ENCODE measurements at regions not wholly inside any gene's neighbourhood (a gene's known extent, or its start where the extent isn't known, plus 50 kb on each side); places are given as distances from the start of the nearest gene placed in this dataset.

DNA sequence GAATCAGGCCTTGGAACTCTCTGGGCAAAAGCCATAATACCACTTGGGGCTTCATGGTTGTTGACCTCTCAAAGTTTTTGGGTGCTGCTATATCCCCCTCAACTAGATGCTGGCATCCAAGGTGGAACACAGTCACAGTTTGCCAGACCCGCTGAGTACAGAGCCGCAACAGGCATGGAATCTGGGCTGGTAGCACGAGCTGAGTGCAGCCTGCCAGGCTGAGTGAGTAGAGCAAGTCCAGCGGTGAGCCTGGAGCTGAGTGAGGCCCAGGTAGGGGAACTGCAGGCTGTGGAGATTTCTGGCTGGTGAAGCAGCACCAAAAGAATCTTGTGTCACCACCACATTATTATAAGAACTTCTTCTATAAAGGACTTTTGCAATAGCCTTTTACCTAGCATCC is 192.6 kb downstream of the PCDH17 start:
- Mint-ChIP-seq H3K4me3 (no peak overlapping the region), H3K27me3 (no peaks in the 10 kb centered on the region), H3K36me3 (no peaks in the 10 kb centered on the region), H3K4me1 (no peaks in the 10 kb centered on the region), H3K27ac (no peak overlapping the region), H3K9me3 (peaks cover 0 to 24% (median 11%) of the 10 kb centered on the region in 11 donors)
- ATAC-seq (no peak), DNase-seq (no peak)
- ChIA-PET POLR2A (no interaction called here), CTCF (no interaction called here)
- Histone ChIP-seq H3K27me3 (ENCODE audit: control insufficient read depth in 2 of 2, insufficient read depth in 2 of 2, low read length in 2 of 2) (no peaks in the 10 kb centered on the region), H3K36me3 (ENCODE audit: control insufficient read depth in 2 of 3, insufficient read depth in 3 of 3, low read length in 3 of 3) (no peaks in the 10 kb centered on the region), H3K9me3 (ENCODE audit: control insufficient read depth in 2 of 3, low read length in 3 of 3) (no peaks in the 10 kb centered on the region), H3K4me3 (ENCODE audit: low read length) (no peak overlapping the region), H3K4me1 (ENCODE audit: control insufficient read depth in 2 of 2, insufficient read depth in 2 of 2, low read length in 2 of 2) (no peaks in the 10 kb centered on the region), H3K27ac (ENCODE audit: low read depth, low read length) (no peak overlapping the region)
- intact Hi-C loops (cut with micrococcal nuclease), result no loop called here

DNA sequence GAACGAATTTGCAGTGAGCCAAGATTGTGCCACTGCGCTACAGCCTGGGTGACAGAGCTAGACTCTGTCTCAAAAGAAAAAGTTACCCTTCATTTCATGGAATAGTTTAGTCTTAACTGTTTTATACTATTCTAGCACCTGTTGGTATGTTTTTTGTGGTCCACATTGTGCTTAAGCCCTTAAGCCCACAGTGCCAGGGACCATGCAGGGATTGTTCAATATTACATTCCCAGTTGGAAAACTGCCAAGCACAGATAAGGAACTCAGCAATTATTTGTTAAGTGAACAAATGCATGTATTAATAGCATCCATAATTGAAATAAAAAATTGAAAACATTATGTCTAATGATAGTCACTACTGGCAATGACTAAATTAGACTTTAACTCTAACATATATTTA is 193.5 kb downstream of the PCDH17 start:
- DNase-seq (no peak), ATAC-seq (no peak)
- Histone ChIP-seq H3K27ac (ENCODE audit: low read depth, low read length) (no peak overlapping the region), H3K36me3 (ENCODE audit: control insufficient read depth in 2 of 3, insufficient read depth in 3 of 3, low read length in 3 of 3) (no peaks in the 10 kb centered on the region), H3K9me3 (ENCODE audit: control insufficient read depth in 2 of 3, low read length in 3 of 3) (no peaks in the 10 kb centered on the region), H3K4me1 (ENCODE audit: control insufficient read depth in 2 of 2, insufficient read depth in 2 of 2, low read length in 2 of 2) (no peaks in the 10 kb centered on the region), H3K4me3 (ENCODE audit: low read length) (no peak overlapping the region), H3K27me3 (ENCODE audit: control insufficient read depth in 2 of 2, insufficient read depth in 2 of 2, low read length in 2 of 2) (no peaks in the 10 kb centered on the region)
- CTCF ChIA-PET, result no interaction called here
- Mint-ChIP-seq H3K4me3 (no peak overlapping the region), H3K27ac (no peak overlapping the region), H3K9me3 (peaks cover 0 to 25% (median 12%) of the 10 kb centered on the region in 11 donors), H3K27me3 (no peaks in the 10 kb centered on the region), H3K4me1 (no peaks in the 10 kb centered on the region), H3K36me3 (no peaks in the 10 kb centered on the region)
- intact Hi-C loops (cut with micrococcal nuclease), result no loop called here
- POLR2A ChIA-PET, result interaction anchor here (1.1 kb wide), 1 partner anchor 12 kb away, joined by 3 read pairs; no protein-coding TSS in a partner anchor

DNA sequence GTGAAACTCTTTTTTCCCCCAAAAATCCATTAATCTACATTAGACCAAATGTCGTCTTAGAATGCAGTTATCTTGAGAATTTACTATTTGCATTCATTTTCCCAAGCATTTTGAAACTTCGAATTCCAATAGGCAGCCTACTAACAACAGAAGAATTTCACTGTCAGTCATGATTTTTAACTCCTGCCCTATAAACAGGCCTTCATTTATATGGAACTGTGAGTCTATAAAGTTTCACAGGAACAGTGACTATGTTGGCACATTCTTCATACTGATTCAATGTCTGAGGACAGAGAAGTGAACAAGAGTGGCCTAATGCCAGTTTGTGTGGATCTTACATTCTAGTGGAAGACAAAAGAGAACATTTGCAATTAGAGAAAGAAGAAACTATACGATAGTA is 198.0 kb downstream of the PCDH17 start:
- POLR2A ChIA-PET, result no interaction called here
- intact Hi-C loops (cut with micrococcal nuclease), result no loop called here
- peaks cover 1 to 38% (median 13%) of the 10 kb centered on the region in 11 donors for H3K9me3 Mint-ChIP-seq

DNA sequence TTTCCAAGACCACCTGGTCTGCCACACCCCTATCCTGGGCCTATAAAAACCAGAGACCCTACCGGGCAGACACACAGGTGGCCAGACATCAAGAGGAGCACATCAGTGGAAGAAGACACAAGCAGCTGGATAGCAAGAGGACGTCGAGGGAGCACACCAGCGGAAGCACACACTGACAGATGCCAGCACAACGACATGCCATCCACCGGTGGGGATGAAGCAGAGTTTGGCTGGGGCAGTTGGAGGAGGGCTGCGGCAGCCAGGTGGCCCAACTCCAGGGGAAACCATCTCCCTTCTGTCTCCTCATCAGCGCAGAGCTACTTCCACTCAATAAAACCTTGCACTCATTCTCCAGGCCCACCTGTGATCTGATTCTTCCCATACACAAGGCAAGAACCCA is 200.6 kb downstream of the PCDH17 start:
- no peaks in the 10 kb centered on the region for H3K36me3 Mint-ChIP-seq
- H3K9me3 Mint-ChIP-seq, result peaks cover 2 to 43% (median 8%) of the 10 kb centered on the region in 11 donors
- CTCF ChIA-PET, result no interaction called here
- no peaks in the 10 kb centered on the region for H3K27me3 ChIP-seq (ENCODE audit: control insufficient read depth in 2 of 2, insufficient read depth in 2 of 2, low read length in 2 of 2)
- H3K4me3 ChIP-seq (ENCODE audit: low read length), result no peak overlapping the region
- ATAC-seq (no peak), DNase-seq (no peak)
- no peaks in the 10 kb centered on the region for H3K27me3 Mint-ChIP-seq
- H3K4me3 Mint-ChIP-seq, result no peak overlapping the region
- H3K27ac Mint-ChIP-seq, result no peak overlapping the region
- POLR2A ChIA-PET, result no interaction called here
- no peaks in the 10 kb centered on the region for H3K4me1 Mint-ChIP-seq
- no peaks in the 10 kb centered on the region for H3K9me3 ChIP-seq (ENCODE audit: control insufficient read depth in 2 of 3, low read length in 3 of 3)
- no peaks in the 10 kb centered on the region for H3K4me1 ChIP-seq (ENCODE audit: control insufficient read depth in 2 of 2, insufficient read depth in 2 of 2, low read length in 2 of 2)
- H3K27ac ChIP-seq (ENCODE audit: low read depth, low read length), result no peak overlapping the region
- H3K36me3 ChIP-seq (ENCODE audit: control insufficient read depth in 2 of 3, insufficient read depth in 3 of 3, low read length in 3 of 3), result no peaks in the 10 kb centered on the region
- intact Hi-C loops (cut with micrococcal nuclease), result no loop called here

More for the DNA sequence above, 198.0 kb downstream of the PCDH17 start:
- no peak for DNase-seq
- Histone ChIP-seq H3K36me3 (ENCODE audit: control insufficient read depth in 2 of 3, insufficient read depth in 3 of 3, low read length in 3 of 3) (no peaks in the 10 kb centered on the region), H3K4me1 (ENCODE audit: control insufficient read depth in 2 of 2, insufficient read depth in 2 of 2, low read length in 2 of 2) (no peaks in the 10 kb centered on the region), H3K27ac (ENCODE audit: low read depth, low read length) (no peak overlapping the region), H3K27me3 (ENCODE audit: control insufficient read depth in 2 of 2, insufficient read depth in 2 of 2, low read length in 2 of 2) (no peaks in the 10 kb centered on the region), H3K4me3 (ENCODE audit: low read length) (no peak overlapping the region), H3K9me3 (ENCODE audit: control insufficient read depth in 2 of 3, low read length in 3 of 3) (no peaks in the 10 kb centered on the region)
- no peaks in the 10 kb centered on the region for H3K36me3 Mint-ChIP-seq
- H3K27me3 Mint-ChIP-seq, result no peaks in the 10 kb centered on the region
- no peak overlapping the region for H3K4me3 Mint-ChIP-seq
- ATAC-seq, result no peak
- CTCF ChIA-PET, result no interaction called here
- no peaks in the 10 kb centered on the region for H3K4me1 Mint-ChIP-seq
- H3K27ac Mint-ChIP-seq, result no peak overlapping the region

DNA sequence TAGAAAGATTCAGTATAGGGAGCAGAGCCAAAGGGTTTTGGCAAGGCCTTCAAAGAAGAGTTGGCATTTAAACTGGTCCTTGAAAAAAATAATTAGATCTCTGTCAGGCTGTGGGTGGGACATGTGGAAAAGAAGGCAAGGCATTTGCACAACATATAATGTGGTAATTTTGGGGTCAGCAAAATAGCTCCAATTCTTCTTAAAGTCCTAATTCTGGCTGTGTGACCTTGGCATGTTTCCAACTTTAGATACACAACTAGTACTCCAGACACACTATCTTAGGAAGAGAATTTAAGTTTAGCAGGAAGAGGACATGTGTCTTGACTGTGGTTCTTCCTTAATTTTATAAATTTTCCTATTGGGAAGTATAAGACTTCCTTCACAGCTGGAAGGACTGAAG is 206.3 kb downstream of the PCDH17 start:
- H3K36me3 Mint-ChIP-seq, result no peaks in the 10 kb centered on the region
- ChIA-PET CTCF (no interaction called here), POLR2A (no interaction called here)
- no peaks in the 10 kb centered on the region for H3K4me1 ChIP-seq (ENCODE audit: control insufficient read depth in 2 of 2, insufficient read depth in 2 of 2, low read length in 2 of 2)
- no peaks in the 10 kb centered on the region for H3K27me3 Mint-ChIP-seq
- H3K9me3 Mint-ChIP-seq, result peaks cover 2 to 44% (median 6%) of the 10 kb centered on the region in 11 donors
- no peaks in the 10 kb centered on the region for H3K27me3 ChIP-seq (ENCODE audit: control insufficient read depth in 2 of 2, insufficient read depth in 2 of 2, low read length in 2 of 2)
- H3K9me3 ChIP-seq (ENCODE audit: control insufficient read depth in 2 of 3, low read length in 3 of 3), result no peaks in the 10 kb centered on the region
- no peaks in the 10 kb centered on the region for H3K4me1 Mint-ChIP-seq
- ATAC-seq (no peak), DNase-seq (no peak)
- no peak overlapping the region for H3K4me3 Mint-ChIP-seq
- intact Hi-C loops (cut with micrococcal nuclease), result no loop called here
- H3K36me3 ChIP-seq (ENCODE audit: control insufficient read depth in 2 of 3, insufficient read depth in 3 of 3, low read length in 3 of 3), result no peaks in the 10 kb centered on the region
- no peak overlapping the region for H3K27ac ChIP-seq (ENCODE audit: low read depth, low read length)
- no peak overlapping the region for H3K27ac Mint-ChIP-seq
- no peak overlapping the region for H3K4me3 ChIP-seq (ENCODE audit: low read length)

DNA sequence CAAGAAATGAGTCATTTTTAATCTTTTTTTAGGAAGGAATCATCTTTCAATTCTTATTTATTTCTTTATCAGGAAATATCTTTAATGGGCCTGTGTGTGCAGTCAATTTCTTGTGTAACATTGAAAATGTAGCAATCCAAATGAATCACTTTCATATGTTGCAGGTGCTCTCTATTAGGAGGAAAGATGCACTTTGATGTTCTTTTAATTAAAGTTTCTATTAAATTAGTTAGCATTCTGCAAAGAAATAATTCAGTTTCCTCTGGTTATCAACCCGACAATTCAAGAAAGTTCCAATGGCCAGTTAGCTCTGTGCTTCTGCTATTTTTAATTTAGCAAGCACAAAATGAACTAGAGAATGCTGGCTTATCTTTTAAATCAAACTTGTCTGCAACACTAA is 212.0 kb downstream of the PCDH17 start:
- H3K27me3 Mint-ChIP-seq, result no peaks in the 10 kb centered on the region
- CTCF ChIA-PET, result no interaction called here

DNA sequence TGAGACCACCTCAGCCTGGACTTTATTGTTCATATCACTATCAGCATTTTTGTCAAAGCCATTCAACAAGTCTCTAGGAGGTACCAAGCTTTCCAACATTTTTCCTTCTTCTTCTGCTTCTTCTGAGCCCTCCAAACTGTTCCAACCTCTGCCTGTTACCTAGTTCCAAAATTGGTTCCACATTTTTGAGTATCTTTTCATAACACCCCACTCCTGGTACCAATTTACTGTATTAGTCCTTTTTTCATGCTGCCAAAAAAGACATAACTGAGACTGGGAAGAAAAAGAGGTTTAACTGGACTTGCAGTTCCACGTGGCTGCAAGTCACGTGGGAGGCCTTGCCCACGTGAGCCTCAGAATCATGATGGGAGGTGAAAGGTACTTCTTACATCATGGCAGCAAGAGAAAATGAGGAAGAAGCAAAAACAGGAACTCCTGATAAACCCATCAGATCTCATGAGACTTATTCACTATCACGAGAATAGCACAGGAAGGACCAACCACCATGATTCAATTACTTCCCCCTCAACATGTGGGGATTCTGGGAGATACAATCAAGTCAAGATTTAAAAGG is 215.1 kb downstream of the PCDH17 start:
- no peaks in the 10 kb centered on the region for H3K27me3 Mint-ChIP-seq
- peaks cover 0 to 9% (median 0%) of the 10 kb centered on the region in 3 experiments for H3K9me3 ChIP-seq (ENCODE audit: control insufficient read depth in 2 of 3, low read length in 3 of 3)
- POLR2A ChIA-PET, result no interaction called here
- H3K27ac Mint-ChIP-seq, result no peak overlapping the region
- no peaks in the 10 kb centered on the region for H3K36me3 ChIP-seq (ENCODE audit: control insufficient read depth in 2 of 3, insufficient read depth in 3 of 3, low read length in 3 of 3)
- H3K4me3 ChIP-seq (ENCODE audit: low read length), result no peak overlapping the region
- no peak overlapping the region for H3K27ac ChIP-seq (ENCODE audit: low read depth, low read length)
- H3K4me1 Mint-ChIP-seq, result no peaks in the 10 kb centered on the region
- peaks cover 5 to 40% (median 20%) of the 10 kb centered on the region in 11 donors for H3K9me3 Mint-ChIP-seq
- peaks cover 0 to 8% (median 0%) of the 10 kb centered on the region in 5 donors for H3K36me3 Mint-ChIP-seq
- intact Hi-C loops (cut with micrococcal nuclease), result no loop called here
- no peak overlapping the region for H3K4me3 Mint-ChIP-seq
- ATAC-seq (no peak), DNase-seq (no peak)
- no peaks in the 10 kb centered on the region for H3K27me3 ChIP-seq (ENCODE audit: control insufficient read depth in 2 of 2, insufficient read depth in 2 of 2, low read length in 2 of 2)
- CTCF ChIA-PET, result no interaction called here
- no peaks in the 10 kb centered on the region for H3K4me1 ChIP-seq (ENCODE audit: control insufficient read depth in 2 of 2, insufficient read depth in 2 of 2, low read length in 2 of 2)

More for the DNA sequence above, 212.0 kb downstream of the PCDH17 start:
- Mint-ChIP-seq H3K4me3 (no peak overlapping the region), H3K4me1 (no peaks in the 10 kb centered on the region), H3K27ac (no peak overlapping the region), H3K36me3 (peaks cover 0 to 8% (median 0%) of the 10 kb centered on the region in 5 donors), H3K9me3 (peaks cover 4 to 42% (median 22%) of the 10 kb centered on the region in 11 donors)
- Histone ChIP-seq H3K27ac (ENCODE audit: low read depth, low read length) (no peak overlapping the region), H3K4me3 (ENCODE audit: low read length) (no peak overlapping the region), H3K36me3 (ENCODE audit: control insufficient read depth in 2 of 3, insufficient read depth in 3 of 3, low read length in 3 of 3) (no peaks in the 10 kb centered on the region), H3K27me3 (ENCODE audit: control insufficient read depth in 2 of 2, insufficient read depth in 2 of 2, low read length in 2 of 2) (no peaks in the 10 kb centered on the region), H3K4me1 (ENCODE audit: control insufficient read depth in 2 of 2, insufficient read depth in 2 of 2, low read length in 2 of 2) (no peaks in the 10 kb centered on the region), H3K9me3 (ENCODE audit: control insufficient read depth in 2 of 3, low read length in 3 of 3) (peaks cover 0 to 9% (median 0%) of the 10 kb centered on the region in 3 experiments)
- intact Hi-C loops (cut with micrococcal nuclease), result no loop called here
- DNase-seq (no peak), ATAC-seq (no peak)
- POLR2A ChIA-PET, result no interaction called here
